GM13976 (cell line): ENCODE measurements at regions not wholly inside any gene's neighbourhood (a gene's known extent, or its start where the extent isn't known, plus 50 kb on each side); places are given as distances from the start of the nearest gene placed in this dataset.

ENCODE experiments used
- DNase-seq: peaks from one replicate; pipeline ENCODE4 v3.0.0; 2012; ENCODE audit warnings: low spot score
- CTCF ChIP-seq: IDR thresholded peaks from 2 replicates; pipeline ENCODE4 v1.5.1; 2012; ENCODE audit warnings: borderline replicate concordance, mild to moderate bottlenecking; ENCODE audit not compliant: insufficient read depth; ENCODE audit errors: extremely low read depth, missing control alignments, control extremely low read depth
- in situ Hi-C: fragments of 300-500 bp; cut with MboI; formaldehyde crosslinking; loops from one replicate; pipeline ENCODE4 v1.12.0; 2022; ENCODE audit warnings: low sequenced_read_pairs, mixed read lengths, inconsistent platforms; ENCODE audit not compliant: unreplicated experiment

DNA sequence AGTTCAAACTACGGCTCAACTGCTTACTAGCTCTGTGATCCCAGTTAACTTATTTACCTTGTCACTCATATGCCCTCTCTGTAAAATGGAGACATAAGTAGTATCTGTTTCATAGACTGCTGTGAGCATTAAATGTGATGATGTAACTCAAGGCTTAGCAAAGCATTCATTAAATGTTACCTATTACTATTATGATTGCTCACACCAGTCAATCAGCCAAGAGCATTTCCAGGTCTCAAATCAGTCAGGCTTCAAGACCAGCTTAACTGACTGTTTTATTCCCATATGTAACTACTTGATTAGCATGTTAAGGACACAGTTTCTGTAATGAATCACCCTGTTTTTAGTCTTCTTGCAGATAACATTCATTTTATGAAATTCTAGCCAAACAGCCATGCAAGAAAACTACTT, 413.3 kb downstream of the MLLT3 start:
- TF ChIP-seq CTCF, result no peak
- DNase-seq, result no peak
- in situ Hi-C loops, result no loop called here

DNA sequence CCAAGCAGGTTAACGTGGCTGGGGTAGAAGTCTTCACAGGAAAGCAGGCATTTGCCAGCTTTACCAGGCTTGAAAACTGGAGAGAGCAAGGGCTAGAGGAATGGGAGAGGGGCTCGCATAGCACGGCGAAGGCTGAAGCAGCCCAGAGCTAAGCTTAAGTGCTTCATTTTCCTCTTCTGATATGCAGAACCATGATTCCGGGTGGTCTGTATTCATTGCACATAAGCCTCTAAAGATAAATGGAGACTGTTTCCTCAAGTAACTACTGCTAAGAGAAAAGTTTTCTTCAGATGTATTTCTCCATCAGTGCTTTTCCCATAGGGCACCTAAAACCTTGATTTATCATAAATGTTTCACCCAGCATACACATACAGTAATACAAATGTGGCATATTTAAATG, 414.1 kb downstream of the MLLT3 start:
- no peak for DNase-seq
- no peak for TF ChIP-seq CTCF
- in situ Hi-C loops, result no loop called here

- no peak for TF ChIP-seq CTCF
- DNase-seq, result no peak
- in situ Hi-C loops, result no loop called here
Observed at GRCh38 chr9:20207176-20207575, 415.1 kb downstream of the MLLT3 start.

- in situ Hi-C loops, result no loop called here
- no peak for TF ChIP-seq CTCF
- no peak for DNase-seq
Observed at GRCh38 chr9:20205821-20206220, 416.5 kb downstream of the MLLT3 start.

GRCh38 chr9:20200991-20201431, 412.2 kb upstream of the SLC24A2 start:
- no peak for TF ChIP-seq CTCF
- no peak for DNase-seq
- in situ Hi-C loops, result no loop called here

GRCh38 chr9:20200581-20200980, 411.7 kb upstream of the SLC24A2 start:
- in situ Hi-C loops, result no loop called here
- DNase-seq, result no peak
- no peak for TF ChIP-seq CTCF

DNA sequence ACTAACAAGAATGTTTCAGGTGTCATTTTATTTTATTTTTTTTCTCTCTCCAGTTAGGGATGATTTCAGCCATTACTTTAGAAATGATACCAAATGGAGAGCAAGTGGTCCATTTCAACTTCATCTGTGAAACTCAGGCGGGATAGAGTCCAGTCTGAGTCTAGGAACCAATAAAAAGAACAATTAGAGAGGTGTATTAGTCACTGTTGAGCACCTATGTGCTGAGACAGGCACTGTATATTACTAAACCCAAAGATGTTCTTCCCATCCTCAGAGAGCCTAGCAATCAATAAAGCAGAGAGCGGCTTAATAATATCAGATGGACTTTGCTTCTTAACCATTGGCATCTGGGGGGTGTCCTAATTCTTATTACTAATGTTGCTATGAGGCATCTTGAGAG, 410.3 kb upstream of the SLC24A2 start:
- DNase-seq, result no peak
- no peak for TF ChIP-seq CTCF
- in situ Hi-C loops, result no loop called here
